NCI-H510A (cell line): ENCODE measurements at regions not wholly inside any gene's neighbourhood (a gene's known extent, or its start where the extent isn't known, plus 50 kb on each side); places are given as distances from the start of the nearest gene placed in this dataset.
"Not testable (repeated sequence)": the region's sequence is repeated elsewhere in the genome, so short reads cannot be mapped to it uniquely, and the experiment has no call there.

ENCODE experiments used
- DNase-seq: peaks from one replicate; lab custom pipeline; 2025; lab: John Stamatoyannopoulos, UW

- no peak for DNase-seq
Observed at GRCh38 chr15:62857411-62857853, 185.1 kb upstream of the TPM1 start.

- DNase-seq: no peak
Observed at GRCh38 chr15:62858343-62858742, 184.2 kb upstream of the TPM1 start.

GRCh38 chr15:62862717-62863116 lies 179.8 kb upstream of the TPM1 start:
- no peak for DNase-seq

- DNase-seq: no peak
Observed at GRCh38 chr15:62866366-62866765, 176.2 kb upstream of the TPM1 start.

- DNase-seq: no peak
Observed at GRCh38 chr15:62867844-62868243, 174.7 kb upstream of the TPM1 start.

GRCh38 chr15:62868507-62868906 lies 174.0 kb upstream of the TPM1 start:
- DNase-seq: no peak

- DNase-seq: no peak
Observed at GRCh38 chr15:62869116-62869515, 173.4 kb upstream of the TPM1 start.

- DNase-seq: no peak
Observed at GRCh38 chr15:62870216-62870615, 172.3 kb upstream of the TPM1 start.

GRCh38 chr15:62870701-62871100 lies 171.8 kb upstream of the TPM1 start:
- DNase-seq: not testable (repeated sequence)

- DNase-seq: no peak
Observed at GRCh38 chr15:62873203-62873602, 169.3 kb upstream of the TPM1 start.

GRCh38 chr15:62874064-62874463 lies 168.5 kb upstream of the TPM1 start:
- no peak for DNase-seq

- no peak for DNase-seq
Observed at GRCh38 chr15:62874959-62875625, 167.5 kb upstream of the TPM1 start.

- no peak for DNase-seq
Observed at GRCh38 chr15:62875626-62876021, 166.9 kb upstream of the TPM1 start.

- DNase-seq: peak; percentile 63
Observed at GRCh38 chr15:62877276-62877857, 165.2 kb upstream of the TPM1 start.

- no peak for DNase-seq
Observed at GRCh38 chr15:62878070-62878469, 164.5 kb upstream of the TPM1 start.

- DNase-seq: no peak
Observed at GRCh38 chr15:62879770-62880169, 162.8 kb upstream of the TPM1 start.

- DNase-seq: no peak
Observed at GRCh38 chr15:62880278-62880677, 162.3 kb upstream of the TPM1 start.

GRCh38 chr15:62881056-62881455 lies 161.5 kb upstream of the TPM1 start:
- DNase-seq: no peak

- no peak for DNase-seq
Observed at GRCh38 chr15:62883938-62884479, 158.5 kb upstream of the TPM1 start.

GRCh38 chr15:62886431-62887071 lies 156.0 kb upstream of the TPM1 start:
- DNase-seq: no peak

GRCh38 chr15:62887113-62887570 lies 155.4 kb upstream of the TPM1 start:
- no peak for DNase-seq

- DNase-seq: no peak
Observed at GRCh38 chr15:62888623-62889022, 153.9 kb upstream of the TPM1 start.

- no peak for DNase-seq
Observed at GRCh38 chr15:62889141-62889661, 153.3 kb upstream of the TPM1 start.
